HEK293T (cell line): ENCODE measurements at regions not wholly inside any gene's neighbourhood (a gene's known extent, or its start where the extent isn't known, plus 50 kb on each side); places are given as distances from the start of the nearest gene placed in this dataset.

Experiments
- CTCF ChIA-PET: fragments of 350-600 bp; formaldehyde crosslinking; extraction: SDS; loops from one replicate; lab custom pipeline; 2021; ENCODE audit warnings: antibody characterized with exemption, inconsistent platforms; lab: Yijun Ruan, JAX
- POLR2A ChIA-PET: fragments of 350-600 bp; formaldehyde crosslinking; extraction: SDS; loops from one replicate; lab custom pipeline; 2020; ENCODE audit warnings: antibody characterized with exemption, inconsistent platforms; lab: Yijun Ruan, JAX
- DNase-seq: peaks from one replicate; pipeline ENCODE4 v3.0.0; 2012; ENCODE audit warnings: mixed read lengths; ENCODE audit errors: extremely low spot score
- ARNT ChIP-seq: fragments of 450-650 bp; IDR thresholded peaks from 2 replicates; pipeline ENCODE4 v1.6.1; 2017; ENCODE audit warnings: mild to moderate bottlenecking
- BHLHE40 ChIP-seq: fragments of 450-650 bp; IDR thresholded peaks from 2 replicates; pipeline ENCODE4 v1.6.1; 2016; ENCODE audit warnings: mild to moderate bottlenecking, moderate library complexity, borderline replicate concordance
- CTBP1 ChIP-seq: fragments of 450-650 bp; IDR thresholded peaks from 2 replicates; pipeline ENCODE4 v1.6.1; 2016; ENCODE audit warnings: borderline replicate concordance
- ELF4 ChIP-seq: fragments of 450-650 bp; IDR thresholded peaks from 2 replicates; pipeline ENCODE4 v1.6.1; 2017; ENCODE audit warnings: antibody characterized with exemption
- FOXA1 ChIP-seq: fragments of 450-650 bp; IDR thresholded peaks from 2 replicates; pipeline ENCODE4 v1.6.1; 2016; ENCODE audit warnings: mild to moderate bottlenecking
- FOXK2 ChIP-seq: fragments of 450-650 bp; IDR thresholded peaks from 2 replicates; pipeline ENCODE4 v1.6.1; 2016; ENCODE audit warnings: mild to moderate bottlenecking
- FOXM1 ChIP-seq: fragments of 450-650 bp; IDR thresholded peaks from 2 replicates; pipeline ENCODE4 v1.6.1; 2017; ENCODE audit warnings: mild to moderate bottlenecking, borderline replicate concordance
- HDGF ChIP-seq: fragments of 450-650 bp; IDR thresholded peaks from 2 replicates; pipeline ENCODE4 v1.6.1; 2017; ENCODE audit warnings: antibody characterized with exemption, borderline replicate concordance
- L3MBTL2 ChIP-seq: fragments of 450-650 bp; conservative IDR thresholded peaks from 2 replicates; pipeline ENCODE4 v1.6.1; 2016; ENCODE audit warnings: mild to moderate bottlenecking
- LEF1 ChIP-seq: fragments of 450-650 bp; IDR thresholded peaks from 2 replicates; pipeline ENCODE4 v1.6.1; 2017; ENCODE audit warnings: mild to moderate bottlenecking, borderline replicate concordance
- NFRKB ChIP-seq: fragments of 450-650 bp; IDR thresholded peaks from 2 replicates; pipeline ENCODE4 v1.6.1; 2016; ENCODE audit warnings: mild to moderate bottlenecking, moderate library complexity
- SP1 ChIP-seq: fragments of 450-650 bp; IDR thresholded peaks from 2 replicates; pipeline ENCODE4 v1.6.1; 2017
- SUZ12 ChIP-seq: fragments of 450-650 bp; IDR thresholded peaks from 2 replicates; pipeline ENCODE4 v1.6.1; 2016; ENCODE audit warnings: mild to moderate bottlenecking
- TARDBP ChIP-seq: fragments of 450-650 bp; IDR thresholded peaks from 2 replicates; pipeline ENCODE4 v1.6.1; 2016
- ZNF384 ChIP-seq: fragments of 450-650 bp; IDR thresholded peaks from 2 replicates; pipeline ENCODE4 v1.6.1; 2016
- TF ChIP-seq, protein P1 (sequence below): fragments of 450-650 bp; IDR thresholded peaks from 2 replicates; pipeline ENCODE4 v1.6.1; 2016

DNA sequence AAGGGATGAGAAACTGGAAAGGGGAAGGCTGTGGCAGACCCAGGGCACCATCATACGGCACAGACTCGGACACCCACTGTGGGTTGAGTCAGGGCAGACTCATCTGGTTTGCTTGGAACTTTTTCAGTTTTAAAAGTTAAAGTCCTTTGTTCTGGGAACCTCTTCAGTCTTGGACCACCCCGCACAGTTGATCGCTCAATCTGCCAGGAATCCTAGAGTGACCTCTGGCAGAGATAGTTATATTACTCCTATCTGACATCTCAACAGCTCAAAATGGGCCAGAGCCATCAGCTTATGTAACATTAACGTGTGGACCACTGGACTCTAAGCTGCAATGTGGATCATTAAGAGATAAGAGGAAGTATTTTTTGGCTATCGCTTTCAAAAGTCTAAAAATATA, 164.3 kb downstream of the ABCA8 start:
- ChIA-PET POLR2A (no interaction called here), CTCF (no interaction called here)
- no peak for DNase-seq
- TF ChIP-seq BHLHE40 (no peak), CTBP1 (no peak), ZNF384 (no peak), SP1 (no peak), LEF1 (no peak)

DNA sequence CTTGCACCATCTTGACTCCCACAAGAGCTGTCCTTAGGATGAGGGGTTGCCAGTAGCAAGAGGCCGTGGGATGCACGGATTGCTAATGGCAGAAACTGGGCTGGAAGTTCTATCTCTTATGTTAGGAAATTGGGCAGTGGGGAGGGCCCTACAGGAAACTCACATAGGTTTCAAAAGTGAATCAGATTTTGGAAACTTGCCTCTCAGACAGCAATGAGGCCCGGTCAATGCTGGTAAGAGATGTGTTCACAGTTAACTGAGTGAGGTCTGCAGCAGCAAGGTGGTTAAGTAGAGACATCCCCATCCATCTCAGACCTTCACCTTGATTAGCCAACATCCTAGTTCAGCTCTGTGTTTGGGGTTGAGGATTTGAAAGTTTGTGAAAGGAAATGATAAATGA, 164.7 kb downstream of the ABCA8 start:
- POLR2A ChIA-PET = no interaction called here
- CTCF ChIA-PET = no interaction called here
- TF ChIP-seq, protein P1, sequence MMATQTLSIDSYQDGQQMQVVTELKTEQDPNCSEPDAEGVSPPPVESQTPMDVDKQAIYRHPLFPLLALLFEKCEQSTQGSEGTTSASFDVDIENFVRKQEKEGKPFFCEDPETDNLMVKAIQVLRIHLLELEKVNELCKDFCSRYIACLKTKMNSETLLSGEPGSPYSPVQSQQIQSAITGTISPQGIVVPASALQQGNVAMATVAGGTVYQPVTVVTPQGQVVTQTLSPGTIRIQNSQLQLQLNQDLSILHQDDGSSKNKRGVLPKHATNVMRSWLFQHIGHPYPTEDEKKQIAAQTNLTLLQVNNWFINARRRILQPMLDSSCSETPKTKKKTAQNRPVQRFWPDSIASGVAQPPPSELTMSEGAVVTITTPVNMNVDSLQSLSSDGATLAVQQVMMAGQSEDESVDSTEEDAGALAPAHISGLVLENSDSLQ = no peak
- DNase-seq = no peak

DNA sequence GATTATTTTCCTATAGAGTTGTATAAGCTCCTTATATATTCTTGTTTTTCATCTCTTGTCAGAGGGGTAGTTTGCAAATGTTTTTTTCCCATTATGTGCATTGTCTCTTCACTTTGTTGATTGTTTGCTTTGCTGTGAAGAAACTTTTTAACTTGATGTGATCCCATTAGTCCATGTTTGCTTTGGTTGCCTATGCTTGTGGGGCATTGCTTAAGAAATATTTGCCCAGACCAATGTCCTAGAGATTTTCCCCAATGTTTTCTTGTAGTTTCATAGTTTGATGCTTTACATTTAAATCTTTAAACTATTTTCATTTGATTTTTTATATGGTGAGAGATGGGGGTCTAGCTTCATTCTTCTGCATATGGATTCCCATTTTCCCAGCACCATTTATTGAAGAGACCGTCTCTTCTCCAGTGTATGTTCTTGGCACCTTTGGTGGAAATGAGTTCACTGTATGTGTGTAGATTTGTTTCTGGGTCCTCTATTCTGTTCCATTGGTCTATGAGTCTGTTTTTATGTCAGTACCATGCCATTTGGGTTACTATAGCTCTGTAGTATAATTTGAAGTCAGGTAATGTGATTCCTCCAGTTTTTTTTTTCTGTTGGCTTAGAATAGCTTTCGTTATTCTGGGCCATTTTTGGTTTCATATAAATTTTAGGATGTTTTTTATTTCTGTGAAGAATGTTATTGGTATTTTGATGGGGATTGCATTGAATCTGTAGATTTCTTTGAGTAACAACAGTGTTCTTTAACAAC, 165.8 kb downstream of the ABCA8 start:
- POLR2A ChIA-PET = no interaction called here
- CTCF ChIA-PET = no interaction called here
- DNase-seq = no peak
- no peak for TF ChIP-seq FOXK2
- no peak for TF ChIP-seq FOXM1
- TF ChIP-seq ZNF384 = no peak

DNA sequence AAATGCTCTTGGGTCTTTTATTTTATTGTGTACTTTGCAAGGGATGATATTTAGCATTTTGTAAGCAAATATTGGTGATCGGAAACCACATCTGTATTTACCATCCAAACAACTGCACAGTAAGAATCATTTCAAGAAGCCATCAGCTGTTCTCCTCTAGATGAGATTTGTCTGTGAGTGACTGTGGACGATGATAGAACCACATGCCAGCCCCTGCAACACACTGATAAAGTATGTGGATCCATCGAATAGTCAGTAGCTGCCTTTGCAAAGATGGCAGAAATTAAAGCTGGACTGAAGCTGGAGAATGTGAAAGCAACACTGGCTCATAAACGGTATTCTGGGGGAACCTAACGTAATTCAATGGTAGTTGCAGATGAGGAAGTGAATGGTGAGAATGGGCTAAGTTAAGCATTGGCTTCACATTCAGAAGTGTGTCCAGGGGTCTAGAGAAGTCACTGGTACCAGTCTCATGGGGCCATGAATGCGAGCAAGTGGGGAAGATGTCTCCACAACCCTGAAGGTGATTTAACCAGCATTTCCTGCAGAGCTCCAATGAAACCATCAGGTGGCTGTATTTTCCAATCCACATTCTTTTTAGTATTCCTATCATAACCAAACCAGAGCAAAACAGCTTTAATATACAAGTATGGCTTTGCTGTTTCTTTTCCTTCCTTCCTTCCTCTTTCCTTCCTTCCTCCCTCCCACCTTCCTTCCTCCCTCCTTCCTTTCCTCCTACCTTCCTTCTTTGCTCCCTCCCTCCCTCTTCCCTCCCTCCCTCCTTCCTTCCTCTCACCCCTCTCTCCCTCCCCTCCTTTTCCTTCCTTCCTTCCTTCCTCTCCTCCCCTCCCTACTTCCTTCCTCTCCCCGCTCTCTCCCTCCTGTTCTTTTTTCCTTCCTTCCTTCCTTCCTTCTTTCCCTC, 169.4 kb downstream of the ABCA8 start:
- TF ChIP-seq TARDBP = no peak
- TF ChIP-seq, protein P1 = no peak
- no peak for TF ChIP-seq NFRKB
- no peak for TF ChIP-seq LEF1
- no peak for TF ChIP-seq ELF4
- DNase-seq = no peak
- CTCF ChIA-PET = no interaction called here
- POLR2A ChIA-PET = no interaction called here

DNA sequence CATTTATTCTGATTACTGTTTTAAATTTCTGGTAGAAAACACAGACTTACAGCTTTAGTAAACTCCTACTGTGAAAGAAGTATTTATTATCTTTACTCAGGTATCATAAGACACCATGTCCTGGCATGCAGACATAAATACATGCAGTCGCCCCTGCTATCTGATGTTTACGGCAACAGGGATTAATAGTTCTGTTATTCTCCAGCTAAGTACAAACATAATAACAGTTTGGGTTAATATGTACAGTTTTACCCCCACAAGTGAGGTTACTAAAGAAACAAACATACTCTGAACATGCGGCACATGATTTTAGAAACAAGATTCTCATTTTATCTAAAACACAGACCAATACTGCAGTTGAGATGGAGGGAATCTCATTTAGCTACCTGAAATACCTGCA, 170.8 kb downstream of the ABCA8 start:
- TF ChIP-seq FOXK2 (no peak), BHLHE40 (no peak), ELF4 (no peak), CTBP1 (no peak), ARNT (no peak), SUZ12 (no peak), HDGF (no peak), L3MBTL2 (no peak), FOXM1 (no peak), SP1 (no peak), TARDBP (no peak), FOXA1 (no peak), NFRKB (no peak), ZNF384 (no peak), LEF1 (no peak)
- TF ChIP-seq, protein P1 = no peak
- POLR2A ChIA-PET = no interaction called here
- CTCF ChIA-PET = no interaction called here
- DNase-seq = no peak

DNA sequence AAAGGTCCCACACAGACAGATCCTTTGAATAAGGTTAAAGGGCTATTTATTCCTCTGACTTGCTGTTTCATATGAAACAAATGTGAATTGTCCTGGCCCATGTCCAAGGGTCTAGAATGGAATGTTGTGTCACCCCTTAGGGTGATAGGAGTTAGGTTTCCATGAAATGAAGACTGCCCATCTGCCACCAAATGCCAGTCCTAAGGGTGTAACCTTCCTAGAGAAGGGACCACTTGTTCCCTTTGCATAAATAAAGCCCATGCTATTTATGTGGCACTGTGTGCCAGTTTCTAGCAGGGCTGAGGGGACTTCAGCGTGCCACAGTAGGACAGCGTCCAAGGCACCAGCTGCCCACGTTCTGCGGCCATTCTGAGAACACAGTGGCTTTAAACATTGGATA, 171.3 kb downstream of the ABCA8 start:
- no peak for TF ChIP-seq FOXA1
- no peak for TF ChIP-seq ZNF384
- TF ChIP-seq BHLHE40 = no peak
- no peak for TF ChIP-seq ELF4
- CTCF ChIA-PET = no interaction called here
- DNase-seq = no peak
- POLR2A ChIA-PET = no interaction called here

DNA sequence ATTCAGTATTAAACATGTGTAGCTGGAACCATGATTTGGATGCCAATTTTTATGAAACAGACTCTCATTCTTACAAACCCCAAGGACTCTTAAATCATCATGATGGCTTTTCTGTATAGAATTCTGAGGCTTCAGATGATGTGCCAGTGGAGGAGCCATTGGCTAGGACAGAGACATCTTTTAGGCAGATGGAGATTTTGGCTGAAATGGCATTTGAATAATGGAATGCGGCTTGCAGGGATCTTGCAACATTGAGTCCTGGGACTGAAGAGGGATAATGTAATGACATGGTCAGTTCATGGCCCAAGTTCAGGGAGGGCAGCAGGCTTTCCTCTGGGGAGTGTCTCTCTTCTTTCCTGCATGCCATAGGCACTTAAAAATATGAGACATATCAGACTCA, 172.4 kb downstream of the ABCA8 start:
- CTCF ChIA-PET = no interaction called here
- POLR2A ChIA-PET = no interaction called here
- TF ChIP-seq BHLHE40 (no peak), ZNF384 (no peak)

More for the DNA sequence above, 172.4 kb downstream of the ABCA8 start:
- DNase-seq = no peak
